HUES48 (cell line): ENCODE measurements at regions not wholly inside any gene's neighbourhood (a gene's known extent, or its start where the extent isn't known, plus 50 kb on each side); places are given as distances from the start of the nearest gene placed in this dataset.
"Not testable (repeated sequence)": the region's sequence is repeated elsewhere in the genome, so short reads cannot be mapped to it uniquely, and the experiment has no call there.

Experiments
- H3K27ac ChIP-seq: one replicate; pipeline ENCODE4 v1.7.0; 2013; ENCODE audit warnings: low read depth, low read length, inconsistent platforms
- H3K27me3 ChIP-seq: 2 replicates; pipeline ENCODE4 v1.6.1; 2013; ENCODE audit warnings: mild to moderate bottlenecking, low read length; ENCODE audit not compliant: control insufficient read depth, insufficient read depth
- H3K36me3 ChIP-seq: 2 replicates; pipeline ENCODE4 v1.6.1; 2013; ENCODE audit warnings: low read length; ENCODE audit not compliant: control insufficient read depth, insufficient read depth
- H3K4me1 ChIP-seq: 2 replicates; pipeline ENCODE4 v1.6.1; 2013; ENCODE audit warnings: mild to moderate bottlenecking, low read length; ENCODE audit not compliant: control insufficient read depth, insufficient read depth
- H3K4me3 ChIP-seq: 2 replicates; pipeline ENCODE4 v1.5.1; 2013; ENCODE audit warnings: mild to moderate bottlenecking, low read depth, low read length
- H3K9ac ChIP-seq: 2 replicates; pipeline ENCODE4 v1.6.1; 2013; ENCODE audit warnings: mild to moderate bottlenecking, low read depth, low read length, moderate library complexity
- H3K9me3 ChIP-seq: 2 replicates; pipeline ENCODE4 v1.6.1; 2013; ENCODE audit warnings: low read length; ENCODE audit not compliant: control insufficient read depth, insufficient read depth

DNA sequence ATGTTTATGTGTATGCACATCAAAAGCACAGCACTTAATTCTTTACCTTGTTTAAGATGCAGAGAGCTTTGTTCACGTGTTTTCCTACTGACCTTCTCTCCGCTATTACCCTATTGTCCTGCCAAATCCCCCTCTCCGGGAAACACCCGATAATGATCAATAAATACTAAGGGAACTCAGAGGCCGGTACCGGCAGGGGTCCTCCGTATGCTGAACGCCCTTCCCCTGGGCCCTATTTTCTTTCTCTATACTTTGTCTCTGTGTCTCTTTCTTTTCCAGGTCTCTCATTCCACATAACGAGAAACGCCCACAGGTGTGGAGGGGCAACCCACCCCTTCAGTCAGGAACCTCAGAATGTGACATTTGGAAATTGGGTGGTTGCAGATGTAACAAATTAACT, 160.1 kb downstream of the ADRA2C start:
- H3K4me1 ChIP-seq, H3K4me3 ChIP-seq, H3K27me3 ChIP-seq, H3K9me3 ChIP-seq, H3K36me3 ChIP-seq, H3K9ac ChIP-seq: not testable (repeated sequence)
- H3K27ac ChIP-seq, result peak overlapping the region; percentile 77

DNA sequence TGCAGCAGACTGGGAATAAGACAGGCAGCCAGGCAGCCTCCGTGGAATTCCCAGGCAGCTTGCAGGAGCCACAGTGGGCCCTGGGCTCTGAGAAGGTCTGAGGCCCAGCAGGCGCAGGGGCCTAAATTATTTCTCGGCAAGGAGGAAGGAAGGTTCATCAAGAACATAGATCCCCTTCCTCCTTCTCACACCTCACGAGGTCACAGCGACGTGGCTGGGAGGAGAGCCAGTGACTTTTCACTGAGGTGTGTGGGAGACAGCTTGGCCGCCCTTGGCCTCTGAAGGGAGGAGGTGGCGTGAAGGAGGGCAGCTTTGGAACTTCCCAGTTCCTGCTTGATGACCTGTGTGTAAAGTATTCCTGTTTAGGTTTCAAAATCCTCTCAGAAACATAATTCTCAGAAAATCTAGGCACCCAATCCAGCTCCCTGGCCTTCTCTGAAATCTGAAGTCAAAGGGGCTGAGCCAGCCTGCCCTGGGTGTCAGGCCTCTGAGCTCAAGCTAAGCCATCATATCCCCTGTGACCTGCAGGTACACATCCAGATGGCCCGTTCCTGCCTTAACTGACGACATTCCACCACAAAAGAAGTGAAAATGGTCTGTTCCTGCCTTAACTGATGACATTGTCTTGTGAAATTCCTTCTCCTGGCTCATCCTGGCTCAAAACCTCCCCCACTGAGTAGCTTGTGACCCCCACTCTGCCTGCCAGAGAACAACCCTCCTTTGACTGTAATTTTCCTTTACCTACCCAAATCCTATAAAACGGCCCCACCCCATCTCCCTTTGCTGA, 161.0 kb downstream of the ADRA2C start:
- not testable (repeated sequence) for H3K9me3 ChIP-seq, H3K36me3 ChIP-seq, H3K4me3 ChIP-seq, H3K9ac ChIP-seq, H3K27me3 ChIP-seq
- peak overlapping the region; percentile 77 for H3K27ac ChIP-seq
- H3K4me1 ChIP-seq, result peaks cover 12% of the 10 kb centered on the region

DNA sequence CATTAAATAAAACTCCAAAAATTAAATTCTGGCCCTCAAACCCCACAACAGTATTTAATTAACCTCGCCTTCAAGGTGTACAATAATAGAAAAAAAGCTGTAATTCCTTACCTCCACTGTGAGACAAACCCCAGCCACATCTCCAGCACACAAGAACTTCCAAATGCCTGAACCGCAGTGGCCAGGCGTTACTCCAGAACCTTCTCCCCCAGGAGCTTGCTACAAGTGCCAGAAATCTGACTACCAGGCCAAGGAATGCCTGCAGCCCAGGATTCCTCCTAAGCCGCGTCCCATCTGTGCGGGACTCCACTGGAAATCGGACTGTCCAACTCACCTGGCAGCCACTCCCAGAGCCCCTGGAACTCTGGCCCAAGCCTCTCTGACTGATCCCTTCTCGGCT, 163.2 kb downstream of the ADRA2C start:
- not testable (repeated sequence) for H3K4me3 ChIP-seq, H3K27ac ChIP-seq, H3K9me3 ChIP-seq, H3K36me3 ChIP-seq, H3K27me3 ChIP-seq, H3K9ac ChIP-seq
- H3K4me1 ChIP-seq, result peaks cover 16% of the 10 kb centered on the region

DNA sequence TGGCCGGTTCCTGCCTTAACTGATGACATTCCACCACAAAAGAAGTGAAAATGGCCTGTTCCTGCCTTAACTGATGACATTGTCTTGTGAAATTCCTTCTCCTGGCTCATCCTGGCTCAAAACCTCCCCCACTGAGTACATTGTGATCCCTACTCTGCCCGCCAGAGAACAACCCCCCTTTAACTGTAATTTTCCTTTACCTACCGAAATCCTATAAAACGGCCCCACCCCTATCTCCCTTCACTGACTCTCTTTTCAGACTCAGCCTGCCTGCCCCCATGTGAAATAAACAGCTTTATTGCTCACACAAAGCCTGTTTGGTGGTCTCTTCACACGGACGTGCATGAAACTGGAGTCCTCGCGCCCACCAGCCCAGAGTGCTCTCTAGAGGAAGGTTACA, 166.5 kb downstream of the ADRA2C start:
- H3K27ac ChIP-seq, result peak overlapping the region; percentile 77
- not testable (repeated sequence) for H3K9me3 ChIP-seq, H3K4me3 ChIP-seq, H3K9ac ChIP-seq, H3K36me3 ChIP-seq, H3K27me3 ChIP-seq, H3K4me1 ChIP-seq

DNA sequence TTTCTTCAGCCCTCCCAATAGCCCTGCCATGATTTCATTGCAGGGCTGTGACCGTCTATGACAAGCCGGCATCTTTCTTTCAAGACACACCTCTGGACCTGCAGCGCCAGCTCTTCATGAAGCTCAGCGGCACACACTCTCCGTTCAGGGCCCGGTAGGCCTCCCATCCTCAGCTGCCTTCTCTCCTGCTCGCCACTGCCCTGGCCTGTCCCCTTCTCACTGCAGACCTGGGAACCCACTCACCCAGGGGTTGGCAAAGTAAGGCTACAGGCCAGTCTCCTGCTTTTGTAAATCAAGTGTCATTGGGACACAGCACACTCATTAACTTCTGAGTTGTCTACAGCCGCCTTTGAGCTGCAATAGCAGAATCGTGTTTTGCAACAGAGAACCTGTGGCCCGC, 169.2 kb downstream of the ADRA2C start:
- not testable (repeated sequence) for H3K4me3 ChIP-seq, H3K27me3 ChIP-seq, H3K9me3 ChIP-seq, H3K4me1 ChIP-seq, H3K36me3 ChIP-seq, H3K9ac ChIP-seq, H3K27ac ChIP-seq

DNA sequence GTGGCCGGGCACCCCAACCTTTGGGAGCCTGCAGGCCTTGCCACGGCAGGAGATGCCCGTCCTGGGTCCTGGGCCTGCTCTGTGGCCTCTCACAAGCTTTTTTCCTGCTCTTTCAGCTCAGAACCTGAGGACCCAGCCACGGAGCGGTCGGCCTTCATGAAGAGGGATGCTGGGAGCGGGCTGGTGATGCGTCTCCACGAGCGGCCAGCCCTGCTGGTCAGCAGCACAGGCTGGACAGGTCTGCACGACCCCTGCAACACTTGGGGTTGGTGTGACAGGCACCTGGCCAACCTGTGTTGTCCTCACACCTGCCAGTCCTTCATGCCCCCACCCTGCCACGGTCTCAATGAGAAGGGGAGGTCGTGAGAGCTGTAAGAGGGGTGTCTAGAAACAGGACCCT, 170.0 kb downstream of the ADRA2C start:
- Histone ChIP-seq H3K9ac (no peak overlapping the region), H3K4me3 (no peak overlapping the region), H3K27me3 (no peaks in the 10 kb centered on the region), H3K9me3 (no peaks in the 10 kb centered on the region), H3K4me1 (peaks cover 9% of the 10 kb centered on the region; the same call in 1 of the 2 replicates), H3K27ac (no peak overlapping the region), H3K36me3 (no peaks in the 10 kb centered on the region)

DNA sequence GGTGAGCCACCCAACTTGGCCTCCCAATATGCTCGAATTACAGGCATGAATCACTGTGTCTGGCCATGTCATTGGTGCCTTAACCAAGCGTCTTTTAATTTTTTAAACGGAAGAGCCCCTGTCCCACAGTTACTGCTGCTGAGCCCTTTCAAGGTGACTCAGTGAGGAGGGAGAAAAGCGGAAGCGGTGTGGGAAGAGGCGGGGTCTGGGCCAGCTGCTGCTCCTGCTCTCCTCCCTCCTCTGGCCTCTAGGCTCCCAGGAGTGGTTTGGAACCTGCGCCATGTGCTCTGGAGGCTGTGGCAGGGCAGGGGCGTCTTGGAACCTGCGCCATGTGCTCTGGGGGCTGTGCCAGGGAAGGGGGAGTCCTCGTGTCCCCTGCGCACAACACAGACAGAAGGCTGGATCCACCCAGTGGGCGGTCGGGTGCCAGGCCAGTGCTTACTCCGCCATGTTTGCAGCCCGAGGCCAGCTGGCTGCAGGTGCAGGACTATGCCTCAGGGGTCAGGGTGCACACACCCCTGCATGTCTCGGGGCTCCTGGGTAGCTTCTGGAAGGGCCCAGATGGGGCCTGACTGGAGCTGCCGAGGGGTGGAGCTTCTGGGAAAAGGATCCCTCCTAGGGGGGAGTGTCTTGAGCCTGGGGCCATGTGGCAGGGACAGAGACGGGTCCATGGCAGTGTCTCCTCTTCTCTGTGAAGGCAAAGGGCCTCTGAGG, 171.8 kb downstream of the ADRA2C start:
- H3K9ac ChIP-seq, H3K27me3 ChIP-seq, H3K4me1 ChIP-seq, H3K4me3 ChIP-seq, H3K9me3 ChIP-seq, H3K27ac ChIP-seq, H3K36me3 ChIP-seq: not testable (repeated sequence)

DNA sequence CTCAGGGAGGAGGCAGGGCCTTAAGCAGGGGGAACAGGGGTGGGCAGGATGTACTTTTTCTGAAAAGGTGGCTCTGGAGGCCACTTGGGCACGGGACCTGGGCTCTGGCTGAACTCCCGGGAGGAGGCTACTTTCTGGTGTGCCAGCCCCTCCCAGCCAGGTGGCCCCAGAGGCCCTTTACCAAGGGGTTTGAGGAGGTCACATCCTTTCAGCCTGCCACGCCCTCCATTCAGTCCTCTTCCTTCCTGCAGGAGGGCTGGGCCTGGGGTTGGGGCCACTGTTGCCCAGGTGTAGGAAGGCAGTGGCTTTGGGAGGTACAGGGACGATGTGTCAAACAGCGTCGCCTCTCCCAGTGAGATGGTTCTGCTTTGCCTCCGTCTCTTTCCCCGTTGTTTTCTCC, 172.5 kb downstream of the ADRA2C start:
- not testable (repeated sequence) for H3K4me3 ChIP-seq, H3K27ac ChIP-seq, H3K4me1 ChIP-seq, H3K9me3 ChIP-seq, H3K9ac ChIP-seq, H3K36me3 ChIP-seq, H3K27me3 ChIP-seq

DNA sequence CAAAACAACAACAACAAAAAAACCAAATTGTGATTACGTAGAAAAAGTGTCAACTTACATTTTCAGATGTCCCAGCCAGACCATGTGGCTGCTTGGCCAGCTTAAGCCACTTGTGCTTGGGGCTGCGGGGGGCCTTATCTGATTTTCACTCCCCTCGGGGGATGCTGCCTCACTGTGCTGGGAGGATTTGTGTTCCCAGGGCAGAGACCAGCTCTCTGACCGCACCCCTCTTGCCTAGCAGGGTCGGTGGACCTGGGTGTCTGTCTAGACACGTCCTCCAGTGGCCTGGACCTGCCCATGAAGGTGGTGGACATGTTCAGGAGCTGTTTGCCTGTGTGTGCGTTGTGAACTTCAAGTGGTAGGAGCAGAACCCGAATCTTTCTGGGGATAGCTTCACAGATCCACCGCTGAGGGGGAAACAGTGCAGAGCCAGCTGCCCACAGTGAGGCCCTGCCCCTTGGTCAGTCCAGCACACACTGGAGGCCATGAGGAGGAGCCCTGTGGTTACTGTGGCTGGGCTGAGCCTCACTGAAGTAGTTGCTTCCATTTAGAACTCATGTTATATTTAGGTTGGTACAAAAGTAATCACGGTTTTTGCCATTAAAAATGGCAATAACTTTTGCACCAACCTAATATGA, 173.9 kb downstream of the ADRA2C start:
- not testable (repeated sequence) for H3K4me1 ChIP-seq, H3K9ac ChIP-seq, H3K4me3 ChIP-seq, H3K27ac ChIP-seq, H3K36me3 ChIP-seq, H3K9me3 ChIP-seq, H3K27me3 ChIP-seq

DNA sequence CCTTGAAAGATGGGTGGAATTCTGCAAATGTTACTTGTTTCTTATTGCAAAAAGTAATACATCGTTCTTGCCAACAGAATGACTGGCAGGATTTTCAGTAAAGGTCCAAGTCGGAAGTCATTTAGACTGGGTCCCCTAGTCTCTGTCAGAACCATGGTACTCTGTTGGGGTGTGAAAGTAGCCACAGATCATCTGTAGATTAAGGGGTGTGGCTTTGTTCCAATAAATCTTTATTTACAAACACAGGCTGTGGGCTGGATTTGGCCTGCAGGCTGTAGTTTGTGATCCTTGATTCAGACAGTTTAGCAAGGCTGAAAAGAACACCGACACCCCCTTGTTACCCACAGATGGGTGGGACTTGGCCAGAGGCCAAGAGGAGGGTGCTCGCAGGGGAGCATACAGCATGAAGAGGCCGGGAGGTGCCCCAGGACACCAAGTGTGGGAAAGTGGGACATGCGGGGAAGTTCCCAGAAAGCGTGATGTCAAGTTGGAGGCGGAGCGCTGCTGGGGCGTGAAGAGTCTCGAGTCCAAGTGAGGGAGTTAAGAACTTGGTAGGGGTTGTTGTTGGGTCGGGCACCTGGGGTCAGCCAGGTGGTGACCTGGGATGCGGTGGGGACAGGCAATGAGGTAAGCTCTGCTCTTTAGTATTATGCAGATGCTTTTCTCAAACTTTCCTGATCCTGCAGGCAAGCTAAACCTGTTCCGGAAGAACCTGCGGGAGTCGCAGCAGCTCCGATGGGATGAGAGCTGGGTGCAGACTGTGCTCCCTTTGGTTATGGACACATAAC, 175.7 kb downstream of the ADRA2C start:
- H3K4me1 ChIP-seq, H3K9me3 ChIP-seq, H3K27ac ChIP-seq, H3K4me3 ChIP-seq, H3K9ac ChIP-seq, H3K36me3 ChIP-seq, H3K27me3 ChIP-seq: not testable (repeated sequence)

DNA sequence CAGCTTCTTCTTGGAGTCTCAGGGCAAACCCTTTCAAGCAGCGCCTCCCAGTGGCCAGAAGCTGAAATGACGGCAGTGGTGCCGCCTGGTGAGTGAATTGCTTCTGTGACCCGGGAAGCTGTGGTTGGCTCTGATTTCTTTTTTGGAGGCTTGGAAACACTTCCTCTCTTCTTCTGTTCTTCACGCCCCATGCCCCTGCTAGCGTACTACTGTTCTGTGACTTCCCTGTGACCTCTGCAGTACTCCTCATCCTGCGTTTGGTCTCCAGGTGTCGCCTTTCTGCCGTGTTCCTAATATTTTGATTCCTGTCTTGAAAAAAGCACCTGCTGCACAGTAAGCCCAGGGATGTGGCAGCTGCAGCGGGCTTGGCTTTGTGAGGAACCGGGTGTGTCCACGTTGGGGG, 176.4 kb downstream of the ADRA2C start:
- H3K27ac ChIP-seq, H3K4me1 ChIP-seq, H3K27me3 ChIP-seq, H3K9me3 ChIP-seq, H3K9ac ChIP-seq, H3K36me3 ChIP-seq, H3K4me3 ChIP-seq: not testable (repeated sequence)
